GM13977 (cell line): ENCODE measurements at regions not wholly inside any gene's neighbourhood (a gene's known extent, or its start where the extent isn't known, plus 50 kb on each side); places are given as distances from the start of the nearest gene placed in this dataset.
"Not testable (repeated sequence)": the region's sequence is repeated elsewhere in the genome, so short reads cannot be mapped to it uniquely, and the experiment has no call there.

ENCODE experiments used
- DNase-seq: peaks from one replicate; pipeline ENCODE4 v3.0.0; 2012; ENCODE audit warnings: low spot score
- CTCF ChIP-seq: IDR thresholded peaks from 2 replicates; pipeline ENCODE4 v1.5.1; 2012; ENCODE audit warnings: mild to moderate bottlenecking, control low read depth; ENCODE audit not compliant: insufficient read depth; ENCODE audit errors: extremely low read depth, missing control alignments
- in situ Hi-C: fragments of 300-500 bp; cut with MboI; formaldehyde crosslinking; loops from one replicate; pipeline ENCODE4 v1.12.0; 2022; ENCODE audit warnings: low sequenced_read_pairs, low pct_unique_long_range_greater_than_20kb, mixed read lengths, inconsistent platforms; ENCODE audit not compliant: unreplicated experiment

DNA sequence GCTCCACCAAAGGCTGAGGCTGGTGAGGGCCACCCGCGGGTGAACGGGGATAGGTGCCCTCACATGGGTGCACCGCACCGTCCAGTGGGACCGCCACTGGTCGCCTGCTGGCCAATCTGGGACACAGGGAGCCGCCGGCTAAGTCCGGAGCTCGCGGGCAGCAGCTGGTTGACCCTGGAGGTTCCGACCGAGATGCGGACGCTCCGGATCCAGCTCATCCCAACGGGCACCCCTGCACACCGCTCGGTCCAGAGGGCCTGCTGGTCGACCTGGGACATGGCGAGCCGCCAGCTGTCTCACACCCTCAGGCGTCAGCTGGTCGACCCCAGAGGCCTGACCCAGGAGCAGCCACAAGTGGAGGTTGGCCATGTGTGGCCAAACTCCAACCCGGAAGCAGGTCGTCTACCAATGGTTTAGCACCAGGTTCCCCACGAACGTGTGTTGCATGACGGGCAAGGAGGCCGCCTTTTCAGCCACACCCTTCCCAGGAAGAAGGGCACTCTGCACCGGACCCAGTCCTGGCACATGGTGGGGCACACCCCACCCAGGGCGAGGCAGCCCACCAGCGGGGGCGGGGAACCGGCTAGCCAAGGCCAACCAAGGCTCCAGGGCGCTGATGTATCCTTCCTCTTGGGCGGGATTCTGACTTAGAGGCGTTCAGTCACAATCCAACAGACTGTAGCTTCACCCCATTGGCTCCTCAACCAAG, 746.0 kb upstream of the DEFB115 start:
- in situ Hi-C loops, result no loop called here
- DNase-seq, result no peak
- no peak for TF ChIP-seq CTCF

- DNase-seq, result peak; percentile 17
- no peak for TF ChIP-seq CTCF
- in situ Hi-C loops, result no loop called here
Observed at GRCh38 chr20:30513050-30513628, 744.3 kb upstream of the DEFB115 start.

DNA sequence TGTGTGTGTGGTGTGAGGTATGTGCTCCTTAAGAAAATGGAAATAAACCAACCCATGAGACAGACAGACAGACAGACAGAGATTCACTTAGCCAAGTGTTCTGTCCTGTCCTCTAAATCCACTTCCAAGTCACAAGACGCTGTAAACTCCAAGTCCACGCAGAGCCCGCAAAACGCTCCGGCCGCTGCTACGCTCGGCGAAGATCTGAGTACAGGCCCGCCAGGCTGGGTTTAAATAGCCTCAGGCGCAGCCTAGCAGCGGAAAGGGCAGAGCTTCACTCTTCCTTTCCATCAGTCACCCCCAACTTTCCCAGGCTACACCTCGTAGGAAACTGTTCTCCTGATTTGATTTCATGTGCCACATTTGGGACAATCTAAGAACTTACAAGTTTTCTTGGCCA, 741.5 kb upstream of the DEFB115 start:
- DNase-seq, in situ Hi-C loops: not testable (repeated sequence)

DNA sequence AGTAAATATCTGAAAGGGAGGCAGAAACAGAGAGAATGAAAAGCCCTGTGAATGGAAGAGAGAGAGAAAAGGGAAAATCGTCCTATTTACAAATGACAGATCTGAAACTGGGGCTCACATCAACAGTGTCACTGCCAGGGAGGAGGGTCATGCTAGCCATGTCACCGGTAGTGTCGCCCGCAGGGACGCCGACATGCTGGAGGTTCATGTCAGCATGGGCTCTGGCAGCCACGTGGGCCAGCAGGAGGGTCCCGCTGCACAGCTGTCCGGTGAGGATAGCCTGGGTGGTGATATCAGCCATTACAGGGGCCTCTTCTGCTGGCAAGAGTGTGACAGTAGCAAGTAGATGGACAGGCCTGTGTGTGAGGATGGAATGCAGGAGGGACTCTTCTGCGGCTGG, 738.6 kb upstream of the DEFB115 start:
- DNase-seq, in situ Hi-C loops: not testable (repeated sequence)

DNA sequence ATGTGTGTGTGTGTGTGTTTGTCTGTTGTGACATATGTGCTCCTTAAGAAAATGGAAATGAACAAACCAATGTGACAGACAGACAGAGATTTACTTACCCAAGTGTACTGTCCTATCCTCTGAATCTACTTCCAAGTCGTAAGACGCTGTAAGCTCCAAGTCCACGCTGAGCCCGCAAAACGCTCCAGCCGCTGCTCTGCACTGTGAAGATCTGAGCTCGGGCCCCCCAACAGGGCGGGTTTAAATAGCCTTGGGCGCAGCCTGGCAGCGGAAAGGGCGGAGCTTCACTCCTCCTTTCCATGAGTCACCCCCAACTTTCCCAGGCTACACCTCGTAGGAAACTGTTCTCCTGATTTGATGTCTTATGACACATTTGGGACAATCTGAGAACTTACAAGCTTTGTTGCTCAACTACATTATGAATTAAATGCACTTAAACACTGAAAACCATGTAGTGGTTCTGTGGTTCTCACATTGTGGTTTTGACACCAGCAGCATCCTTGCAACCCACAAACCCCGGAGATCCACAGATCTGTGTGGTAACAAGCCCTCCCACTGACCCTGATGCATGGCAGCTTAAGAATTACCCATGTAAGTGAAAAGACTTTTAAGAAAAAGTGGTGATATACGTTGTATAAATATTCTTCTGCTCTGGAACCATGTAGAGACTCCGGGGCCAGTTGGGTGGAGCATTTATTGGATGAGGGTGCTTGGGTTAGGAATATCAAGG, 735.6 kb upstream of the DEFB115 start:
- in situ Hi-C loops, DNase-seq: not testable (repeated sequence)

GRCh38 chr20:30524155-30524554, 733.3 kb upstream of the DEFB115 start:
- in situ Hi-C loops, DNase-seq: not testable (repeated sequence)

DNA sequence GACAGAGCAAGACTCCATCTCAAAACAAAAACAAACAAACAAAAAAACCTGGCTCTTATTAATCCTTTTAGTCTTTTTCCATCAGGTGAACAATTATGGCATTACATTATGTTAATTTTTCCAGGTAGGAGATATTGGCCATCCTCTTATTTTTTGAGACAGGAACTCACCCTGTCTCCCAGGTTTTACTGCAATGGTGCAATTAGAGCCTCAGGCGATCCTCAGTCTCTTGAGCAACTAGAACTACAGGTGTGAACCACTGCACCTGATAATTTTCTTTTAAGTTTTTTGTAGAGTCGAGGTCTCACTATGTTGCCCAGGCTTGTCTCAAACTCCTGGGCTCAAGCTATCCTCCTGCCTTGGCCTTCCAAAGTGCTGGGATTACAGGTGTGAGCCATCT, 732.7 kb upstream of the DEFB115 start:
- DNase-seq, in situ Hi-C loops: not testable (repeated sequence)

- in situ Hi-C loops, DNase-seq: not testable (repeated sequence)
Observed at GRCh38 chr20:30533653-30534052, 723.8 kb upstream of the DEFB115 start.

DNA sequence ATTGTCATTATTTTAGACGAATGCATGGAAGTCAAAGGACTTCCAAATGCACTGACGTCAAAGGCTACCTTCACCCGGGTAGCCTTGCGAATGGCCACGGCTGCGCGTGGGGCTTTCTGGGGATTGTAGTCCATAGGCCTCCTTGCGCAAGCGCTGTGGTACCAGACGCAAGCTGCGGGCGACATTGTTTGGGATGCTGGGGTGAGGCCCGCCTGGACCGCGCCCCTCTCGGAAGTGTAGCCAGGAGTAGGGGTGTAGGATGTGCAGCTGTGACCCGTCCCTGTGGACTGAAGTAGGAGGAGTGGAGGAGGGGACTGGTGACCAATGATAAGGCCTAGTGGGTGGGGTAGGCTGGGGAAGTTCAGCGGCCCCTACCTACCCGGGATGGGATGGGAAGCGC, 720.0 kb upstream of the DEFB115 start:
- in situ Hi-C loops, DNase-seq: not testable (repeated sequence)

DNA sequence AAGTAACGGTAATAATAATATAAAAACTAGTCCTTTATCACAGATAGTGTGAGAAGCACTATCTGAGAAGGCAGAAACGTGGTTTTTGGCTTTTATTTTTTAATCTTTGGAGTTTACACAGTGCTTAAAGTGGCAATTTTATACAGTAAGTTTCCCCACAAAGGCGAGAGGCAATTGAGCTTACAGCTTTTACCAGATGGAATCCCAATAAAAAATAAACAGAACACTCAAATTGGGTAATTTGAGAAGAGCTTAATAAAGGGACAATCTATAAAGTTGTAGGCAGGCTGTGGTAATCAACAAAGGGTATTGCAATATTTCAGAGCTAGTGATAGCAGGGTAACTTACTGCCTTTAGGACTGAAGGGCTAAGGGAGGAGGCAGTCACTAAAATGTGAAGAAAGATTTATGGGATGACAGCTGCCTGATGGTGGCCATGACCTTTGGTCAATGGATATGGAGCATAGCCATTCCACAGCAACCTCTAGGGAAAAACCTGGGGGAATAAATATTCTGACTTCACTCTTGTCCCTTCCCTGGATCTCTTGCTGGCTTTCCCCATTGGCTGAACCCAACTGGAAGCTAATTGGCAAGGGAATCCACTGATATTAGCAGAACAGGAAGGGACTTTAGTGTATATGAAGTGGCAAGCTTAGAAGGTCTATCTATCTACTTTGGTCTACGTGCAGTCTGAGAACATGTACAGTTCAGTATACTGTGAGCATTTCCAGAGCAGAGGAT, 717.0 kb upstream of the DEFB115 start:
- in situ Hi-C loops, DNase-seq: not testable (repeated sequence)

- DNase-seq, in situ Hi-C loops: not testable (repeated sequence)
Observed at GRCh38 chr20:30551236-30551635, 706.2 kb upstream of the DEFB115 start.

DNA sequence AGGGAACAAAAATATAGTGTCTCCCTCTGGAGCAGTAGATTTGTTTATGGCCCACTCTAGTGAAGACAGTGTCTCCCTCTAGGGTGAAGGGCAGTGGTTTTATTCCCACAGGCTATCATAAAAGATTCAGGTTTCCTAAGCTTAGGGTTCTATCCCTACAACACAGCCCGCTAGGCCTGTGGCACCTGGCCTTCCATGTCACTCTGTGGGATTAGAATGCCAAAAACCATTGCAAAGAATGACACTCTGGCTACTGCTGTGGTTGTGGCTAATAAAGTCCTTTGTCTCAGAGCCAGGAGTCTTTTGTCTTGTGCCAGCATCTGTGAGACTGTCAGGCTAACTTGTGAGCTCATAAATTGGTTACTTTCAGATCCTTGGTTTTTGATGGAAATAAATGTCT, 700.7 kb upstream of the DEFB115 start:
- in situ Hi-C loops, DNase-seq: not testable (repeated sequence)

- in situ Hi-C loops, DNase-seq: not testable (repeated sequence)
Observed at GRCh38 chr20:30565086-30565485, 692.4 kb upstream of the DEFB115 start.

DNA sequence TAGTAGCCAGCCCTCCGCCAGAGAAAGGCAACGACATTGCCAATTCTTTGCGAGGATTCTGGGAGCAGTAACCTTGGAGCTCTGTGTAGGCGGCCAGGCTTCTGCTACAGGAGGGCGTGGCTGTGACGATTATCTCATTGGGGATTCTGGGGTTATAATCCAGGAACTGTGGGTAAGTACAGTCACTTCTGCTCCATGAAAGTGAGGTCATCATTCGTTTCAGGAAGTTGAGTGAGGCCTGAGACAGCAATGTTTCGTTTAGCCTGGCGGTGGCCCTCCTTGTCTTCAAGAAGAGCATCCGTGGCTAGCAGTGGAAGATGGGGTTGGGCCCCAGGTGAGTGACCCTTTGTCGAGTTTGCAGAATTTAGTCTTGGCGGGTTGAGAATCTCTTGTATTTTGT, 687.6 kb upstream of the DEFB115 start:
- in situ Hi-C loops, DNase-seq: not testable (repeated sequence)

DNA sequence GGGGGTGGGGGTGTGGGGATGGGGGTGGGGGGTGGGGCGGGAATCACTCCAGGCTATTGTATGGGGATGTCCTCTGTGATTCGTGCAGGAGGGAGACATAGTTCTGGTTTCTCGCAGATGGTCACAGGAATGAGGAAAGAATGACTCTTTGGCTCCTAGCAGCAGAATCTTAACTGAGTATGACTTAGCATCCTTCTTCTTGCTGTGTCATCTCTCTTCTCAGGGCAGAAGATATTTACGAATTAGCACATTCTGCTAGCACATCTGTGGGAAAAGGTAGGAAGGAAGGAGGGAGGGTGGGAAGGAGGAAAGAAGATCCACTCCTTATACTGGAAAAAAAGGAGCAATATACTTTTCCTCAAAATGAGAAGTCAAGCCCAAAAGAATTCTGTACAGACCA, 686.8 kb upstream of the DEFB115 start:
- DNase-seq, in situ Hi-C loops: not testable (repeated sequence)
